ENCODE measurements at regions not wholly inside any gene's neighbourhood (a gene's known extent, or its start where the extent isn't known, plus 50 kb on each side); places are given as distances from the start of the nearest gene placed in this dataset.

DNA sequence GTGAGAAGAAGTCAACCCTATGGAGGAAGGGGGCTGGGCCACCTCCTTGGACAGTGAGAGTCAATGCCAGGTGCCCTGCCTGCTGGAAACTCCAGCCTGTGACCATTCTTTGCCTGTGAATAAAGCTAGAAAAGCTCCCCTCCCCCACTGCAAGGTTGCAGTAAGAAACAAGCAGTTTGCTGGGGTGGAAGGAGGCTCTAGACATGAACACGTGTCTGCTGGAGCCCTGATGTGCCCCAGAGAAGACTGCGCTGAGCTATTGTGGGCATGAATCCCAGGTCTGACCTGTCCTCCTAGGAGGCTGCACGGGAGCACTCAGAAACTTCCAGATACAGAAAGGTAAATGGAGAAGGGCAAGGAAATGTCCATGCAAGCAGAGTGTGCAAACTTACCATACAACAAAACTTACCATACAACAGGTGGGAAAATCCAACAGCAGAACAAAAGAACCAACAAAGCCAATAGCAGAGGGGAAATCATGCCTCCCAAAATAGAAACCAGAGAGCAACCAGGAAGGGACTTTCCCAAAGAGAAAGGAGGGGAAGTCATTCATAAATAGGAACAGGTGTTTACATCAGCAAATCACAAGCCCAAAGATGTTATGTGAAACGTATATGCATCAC lies 278.7 kb downstream of the BCL2 start:
- WGBS, 2 donors (ENCODE audit: extremely low coverage in 2 of 2, insufficient read length in 2 of 2, insufficient replicate concordance in 1 of 2) = no CpG with 5 or more reads among the region's 4 CpGs
- no peak overlapping the region for H3K4me3 ChIP-seq (ENCODE audit: low read length in 2 of 2)
- no peaks in the 10 kb centered on the region for H3K36me3 ChIP-seq (replicated peaks in 1 of 2; ENCODE audit: control insufficient read depth in 2 of 2, insufficient read depth in 2 of 2, low read length in 2 of 2)
- H4K91ac ChIP-seq (ENCODE audit: low read depth, low read length, poor library complexity) = no peak overlapping the region
- peaks cover 0 to 8% (median 0%) of the 10 kb centered on the region in 3 experiments for H3K27me3 ChIP-seq (ENCODE audit: control insufficient read depth in 3 of 3, insufficient read depth in 3 of 3, low read depth in 1 of 3, low read length in 3 of 3)
- peak overlapping the region; percentile 39 for H3K18ac ChIP-seq (ENCODE audit: low read length)
- H3K79me1 ChIP-seq (ENCODE audit: low read depth, low read length) = no peaks in the 10 kb centered on the region
- H3K9me3 ChIP-seq (replicated peaks in 1 of 2; ENCODE audit: control insufficient read depth in 2 of 2, insufficient read depth in 1 of 2, low read depth in 1 of 2, low read length in 2 of 2) = no peaks in the 10 kb centered on the region
- H2BK120ac ChIP-seq (ENCODE audit: low read depth, low read length) = no peak overlapping the region
- H4K8ac ChIP-seq (ENCODE audit: low read depth, low read length) = no peak overlapping the region
- H3K14ac ChIP-seq (ENCODE audit: low read length) = no peak overlapping the region
- peaks cover 0 to 1% of the 10 kb centered on the region in 2 donors for H3K4me1 ChIP-seq (ENCODE audit: control insufficient read depth in 2 of 2, insufficient read depth in 1 of 2, low read depth in 1 of 2, low read length in 2 of 2)
- H2BK12ac ChIP-seq (ENCODE audit: low read length) = no peak overlapping the region
- H2BK15ac ChIP-seq (ENCODE audit: low read length) = no peak overlapping the region
- no peak overlapping the region for H3K9ac ChIP-seq (ENCODE audit: low read depth, low read length, poor library complexity)
- H2AFZ ChIP-seq (ENCODE audit: low read length) = no peak overlapping the region
- H2AK5ac ChIP-seq (ENCODE audit: low read depth, low read length) = no peak overlapping the region
- no peak overlapping the region for H3K23ac ChIP-seq (ENCODE audit: low read depth, low read length, poor library complexity)
- no peak for DNase-seq (ENCODE audit: low spot score)
- H3K27ac ChIP-seq (replicated peaks; ENCODE audit: low read length) = no peak overlapping the region
- no peak overlapping the region for H3K4me2 ChIP-seq (ENCODE audit: insufficient read depth, low read length, poor library complexity, severe bottlenecking)
- H3K4ac ChIP-seq (ENCODE audit: low read length) = no peak overlapping the region
- no peak overlapping the region for H2BK5ac ChIP-seq (ENCODE audit: low read length)

DNA sequence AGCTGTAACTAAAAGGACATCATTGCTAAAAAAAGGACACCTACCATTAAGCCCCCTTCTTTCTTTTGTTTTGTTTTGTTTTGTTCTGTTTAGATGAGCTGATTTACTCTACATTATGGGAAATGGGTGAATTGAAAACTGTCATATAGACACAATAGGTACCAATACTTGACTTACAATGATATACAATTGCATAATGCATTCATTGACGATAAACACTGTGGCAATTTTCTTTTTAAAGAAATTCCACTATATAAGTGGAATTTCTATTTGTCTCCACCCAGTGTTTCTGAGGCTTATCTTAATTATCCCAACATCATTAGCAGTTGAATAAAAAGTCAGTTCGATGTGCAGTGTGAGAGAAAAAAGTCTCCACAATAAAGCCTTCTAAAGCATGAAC lies 282.1 kb downstream of the BCL2 start:
- no CpG with 5 or more reads among the region's 2 CpGs for WGBS, 2 donors (ENCODE audit: extremely low coverage in 2 of 2, insufficient read length in 2 of 2, insufficient replicate concordance in 1 of 2)
- Histone ChIP-seq H3K23ac (ENCODE audit: low read depth, low read length, poor library complexity) (no peak overlapping the region), H2AFZ (ENCODE audit: low read length) (no peak overlapping the region)

DNA sequence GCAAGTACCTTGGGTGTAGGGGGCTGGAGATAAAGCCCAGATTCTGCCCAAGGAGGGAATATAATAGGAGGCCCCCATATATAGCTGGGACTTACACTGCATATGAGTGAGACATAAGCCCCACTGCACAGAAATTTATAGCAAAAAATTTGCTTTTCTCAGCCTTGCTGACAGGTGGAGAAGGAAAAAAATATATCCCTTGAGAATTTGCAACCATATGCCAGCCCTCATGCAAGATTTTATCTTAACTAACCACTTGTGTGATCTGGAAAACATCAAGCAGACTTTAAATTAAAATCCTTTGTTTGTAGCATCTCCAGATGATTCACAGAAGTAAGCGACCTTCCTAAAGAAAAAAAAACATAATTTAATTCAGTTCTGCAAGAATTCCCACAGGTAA lies 288.2 kb downstream of the BCL2 start:
- no peak for DNase-seq (ENCODE audit: low spot score)
- H3K4me2 ChIP-seq (ENCODE audit: insufficient read depth, low read length, poor library complexity, severe bottlenecking) = no peak overlapping the region
- no peak overlapping the region for H3K14ac ChIP-seq (ENCODE audit: low read length)
- no peak overlapping the region for H2BK15ac ChIP-seq (ENCODE audit: low read length)
- H3K27ac ChIP-seq (replicated peaks; ENCODE audit: low read length) = no peak overlapping the region
- no peak overlapping the region for H3K4ac ChIP-seq (ENCODE audit: low read length)
- H3K9ac ChIP-seq (ENCODE audit: low read depth, low read length, poor library complexity) = no peak overlapping the region
- no peaks in the 10 kb centered on the region for H3K79me1 ChIP-seq (ENCODE audit: low read depth, low read length)
- H2BK12ac ChIP-seq (ENCODE audit: low read length) = no peak overlapping the region
- H3K4me3 ChIP-seq (ENCODE audit: low read length in 2 of 2) = no peak overlapping the region
- H4K91ac ChIP-seq (ENCODE audit: low read depth, low read length, poor library complexity) = no peak overlapping the region
- H3K4me1 ChIP-seq (ENCODE audit: control insufficient read depth in 2 of 2, insufficient read depth in 1 of 2, low read depth in 1 of 2, low read length in 2 of 2) = no peaks in the 10 kb centered on the region
- H2AFZ ChIP-seq (ENCODE audit: low read length) = no peak overlapping the region
- no peak overlapping the region for H2BK5ac ChIP-seq (ENCODE audit: low read length)
- H2AK5ac ChIP-seq (ENCODE audit: low read depth, low read length) = no peak overlapping the region
- no peaks in the 10 kb centered on the region for H3K36me3 ChIP-seq (replicated peaks in 1 of 2; ENCODE audit: control insufficient read depth in 2 of 2, insufficient read depth in 2 of 2, low read length in 2 of 2)
- no peaks in the 10 kb centered on the region for H3K9me3 ChIP-seq (replicated peaks in 1 of 2; ENCODE audit: control insufficient read depth in 2 of 2, insufficient read depth in 1 of 2, low read depth in 1 of 2, low read length in 2 of 2)
- no CpG with 5 or more reads among the region's 1 CpG for WGBS, 2 donors (ENCODE audit: extremely low coverage in 2 of 2, insufficient read length in 2 of 2, insufficient replicate concordance in 1 of 2)
- no peak overlapping the region for H4K8ac ChIP-seq (ENCODE audit: low read depth, low read length)
- no peak overlapping the region for H3K18ac ChIP-seq (ENCODE audit: low read length)
- H3K27me3 ChIP-seq (ENCODE audit: control insufficient read depth in 3 of 3, insufficient read depth in 3 of 3, low read depth in 1 of 3, low read length in 3 of 3) = no peaks in the 10 kb centered on the region
- H2BK120ac ChIP-seq (ENCODE audit: low read depth, low read length) = no peak overlapping the region
- H3K23ac ChIP-seq (ENCODE audit: low read depth, low read length, poor library complexity) = no peak overlapping the region

More for the DNA sequence above, 282.1 kb downstream of the BCL2 start:
- H3K27me3 ChIP-seq (ENCODE audit: control insufficient read depth in 3 of 3, insufficient read depth in 3 of 3, low read depth in 1 of 3, low read length in 3 of 3) = peaks cover 0 to 3% (median 0%) of the 10 kb centered on the region in 3 experiments
- no peaks in the 10 kb centered on the region for H3K79me1 ChIP-seq (ENCODE audit: low read depth, low read length)
- no peak overlapping the region for H2BK15ac ChIP-seq (ENCODE audit: low read length)
- H3K14ac ChIP-seq (ENCODE audit: low read length) = no peak overlapping the region
- no peaks in the 10 kb centered on the region for H3K9me3 ChIP-seq (replicated peaks in 1 of 2; ENCODE audit: control insufficient read depth in 2 of 2, insufficient read depth in 1 of 2, low read depth in 1 of 2, low read length in 2 of 2)
- H3K4me3 ChIP-seq (ENCODE audit: low read length in 2 of 2) = no peak overlapping the region
- no peaks in the 10 kb centered on the region for H3K36me3 ChIP-seq (replicated peaks in 1 of 2; ENCODE audit: control insufficient read depth in 2 of 2, insufficient read depth in 2 of 2, low read length in 2 of 2)
- H3K27ac ChIP-seq (replicated peaks; ENCODE audit: low read length) = no peak overlapping the region
- no peak overlapping the region for H2BK120ac ChIP-seq (ENCODE audit: low read depth, low read length)
- H4K8ac ChIP-seq (ENCODE audit: low read depth, low read length) = no peak overlapping the region
- no peak overlapping the region for H3K18ac ChIP-seq (ENCODE audit: low read length)
- no peak for DNase-seq (ENCODE audit: low spot score)
- H3K4ac ChIP-seq (ENCODE audit: low read length) = no peak overlapping the region
- peaks cover 0 to 1% of the 10 kb centered on the region in 2 donors for H3K4me1 ChIP-seq (ENCODE audit: control insufficient read depth in 2 of 2, insufficient read depth in 1 of 2, low read depth in 1 of 2, low read length in 2 of 2)
- H4K91ac ChIP-seq (ENCODE audit: low read depth, low read length, poor library complexity) = no peak overlapping the region
- no peak overlapping the region for H2BK12ac ChIP-seq (ENCODE audit: low read length)
- H3K9ac ChIP-seq (ENCODE audit: low read depth, low read length, poor library complexity) = no peak overlapping the region
- no peak overlapping the region for H2AK5ac ChIP-seq (ENCODE audit: low read depth, low read length)
- no peak overlapping the region for H3K4me2 ChIP-seq (ENCODE audit: insufficient read depth, low read length, poor library complexity, severe bottlenecking)
- H2BK5ac ChIP-seq (ENCODE audit: low read length) = no peak overlapping the region

All from neuronal stem cell (in vitro differentiated cells).